D721Med (cell line): ENCODE measurements at regions not wholly inside any gene's neighbourhood (a gene's known extent, or its start where the extent isn't known, plus 50 kb on each side); places are given as distances from the start of the nearest gene placed in this dataset.

Source experiments
- DNase-seq: peaks from one replicate; pipeline ENCODE4 v3.0.0; 2011; ENCODE audit warnings: low spot score; ENCODE audit not compliant: insufficient read length
- FAIRE-seq: peaks from 2 replicates; lab custom pipeline; 2011; peaks lifted over from hg19 to GRCh38; lab: Jason Lieb, UNC
- CTCF ChIP-seq: IDR thresholded peaks from 2 replicates; pipeline ENCODE4 v1.5.1; 2012; ENCODE audit warnings: mild to moderate bottlenecking, control low read depth; ENCODE audit not compliant: insufficient read depth; ENCODE audit errors: missing control alignments

DNA sequence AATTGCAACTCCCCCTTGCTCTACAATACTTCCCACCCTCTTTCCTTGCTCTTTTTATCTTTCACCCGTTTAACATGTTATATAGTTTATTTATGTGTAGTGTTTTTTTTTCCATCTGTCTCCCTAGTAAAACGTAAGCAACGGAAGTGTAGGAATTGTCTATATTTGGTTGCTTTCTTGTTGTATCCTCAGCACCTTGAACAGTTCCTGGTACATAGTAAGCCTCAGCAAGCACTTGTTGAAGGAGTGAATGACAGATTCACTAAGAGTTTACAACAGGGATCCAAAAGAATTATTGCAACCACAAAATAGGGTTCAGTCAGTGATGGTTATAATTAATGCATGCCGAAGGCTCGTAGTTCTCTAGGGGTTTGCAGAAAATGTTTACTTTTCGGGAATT, 242.7 kb downstream of the SAMD5 start:
- DNase-seq (no peak), FAIRE-seq (no peak)
- TF ChIP-seq CTCF: no peak

DNA sequence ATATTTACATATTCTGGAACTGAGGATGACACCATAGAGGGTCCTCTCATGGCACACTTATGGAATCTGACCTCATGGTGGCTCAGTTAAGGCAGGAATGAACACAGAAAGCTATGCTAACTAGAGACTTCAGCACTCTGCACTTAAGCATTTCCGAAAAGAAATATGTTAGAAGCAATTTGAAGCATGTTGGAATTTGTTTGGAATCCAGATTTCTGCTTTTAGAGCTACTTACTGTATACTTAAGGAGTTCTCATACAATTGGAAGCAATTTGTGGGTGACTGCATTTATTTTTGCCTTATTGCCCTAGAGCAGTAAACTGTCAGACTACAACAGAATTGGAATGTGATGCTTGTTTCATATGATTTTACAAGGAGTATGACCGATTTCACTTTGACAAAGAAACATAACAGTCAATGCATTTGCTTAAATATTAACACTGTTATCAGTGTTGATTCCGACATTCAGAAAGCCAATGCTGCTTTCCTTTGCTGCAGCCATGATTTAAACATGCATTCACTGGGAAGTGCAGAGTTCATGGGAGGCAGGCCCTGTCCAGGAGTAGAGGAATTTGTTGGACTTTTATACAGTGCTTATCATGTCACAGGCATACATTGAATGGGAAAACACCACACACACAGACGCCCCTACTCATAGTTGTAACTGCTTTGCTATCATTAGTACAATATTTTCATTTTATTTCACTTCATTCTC, 244.4 kb downstream of the SAMD5 start:
- DNase-seq (no peak), FAIRE-seq (no peak)

DNA sequence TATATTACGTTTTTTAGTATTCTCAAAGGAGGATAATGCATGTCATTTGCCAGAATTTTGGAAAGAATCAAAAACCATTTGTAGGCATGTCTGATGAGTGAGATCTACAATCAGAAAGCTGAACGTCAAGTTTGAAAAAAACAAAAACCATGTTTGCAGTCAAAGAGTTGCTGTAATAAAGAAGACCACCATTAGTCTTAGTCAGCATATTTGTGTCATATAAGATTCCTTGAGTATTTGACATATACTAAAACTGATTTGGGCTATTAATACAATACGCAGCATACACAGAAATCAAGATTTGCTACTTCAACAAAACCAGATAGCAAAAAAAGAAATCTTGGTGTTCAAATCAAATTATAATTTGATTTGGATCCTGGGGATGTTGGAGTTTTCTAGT, 247.5 kb downstream of the SAMD5 start:
- FAIRE-seq: no peak
- no peak for DNase-seq

More for the DNA sequence above, 244.4 kb downstream of the SAMD5 start:
- no peak for TF ChIP-seq CTCF

GRCh38 chr6:147756891-147757290, 248.4 kb downstream of the SAMD5 start:
- no peak for DNase-seq
- TF ChIP-seq CTCF: no peak
- no peak for FAIRE-seq

More for the DNA sequence above, 247.5 kb downstream of the SAMD5 start:
- no peak for TF ChIP-seq CTCF

DNA sequence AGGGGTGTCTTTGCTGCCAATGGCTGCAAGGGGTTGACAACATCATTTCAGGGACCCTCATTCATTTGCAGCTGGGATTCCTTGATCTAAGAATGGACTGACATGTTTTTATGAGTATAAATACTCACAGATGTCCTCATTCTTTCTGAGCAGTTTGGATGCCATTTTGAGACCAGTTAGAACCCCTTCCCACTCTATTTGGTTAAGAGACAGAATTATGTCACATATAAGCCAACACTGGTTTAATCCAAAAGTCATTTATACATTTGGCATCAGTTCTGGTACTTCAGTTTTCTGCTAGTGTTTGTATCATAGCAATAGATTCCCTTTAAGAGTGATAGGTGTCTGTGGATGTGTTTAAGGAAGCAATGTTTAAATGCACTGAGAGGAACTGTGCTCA, 248.8 kb downstream of the SAMD5 start:
- no peak for FAIRE-seq
- TF ChIP-seq CTCF: no peak
- no peak for DNase-seq

GRCh38 chr6:147758303-147758702, 249.8 kb downstream of the SAMD5 start:
- TF ChIP-seq CTCF: no peak
- FAIRE-seq (no peak), DNase-seq (no peak)

GRCh38 chr6:147759093-147759492, 250.6 kb downstream of the SAMD5 start:
- FAIRE-seq (no peak), DNase-seq (no peak)
- no peak for TF ChIP-seq CTCF
